Fibroblast of skin of abdomen (primary cell): ENCODE measurements at regions not wholly inside any gene's neighbourhood (a gene's known extent, or its start where the extent isn't known, plus 50 kb on each side); places are given as distances from the start of the nearest gene placed in this dataset.
"Not testable (repeated sequence)": the region's sequence is repeated elsewhere in the genome, so short reads cannot be mapped to it uniquely, and the experiment has no call there.

Experiments
- DNase-seq: peaks from one replicate; pipeline ENCODE4 v3.0.0-alpha.2; 2013

DNA sequence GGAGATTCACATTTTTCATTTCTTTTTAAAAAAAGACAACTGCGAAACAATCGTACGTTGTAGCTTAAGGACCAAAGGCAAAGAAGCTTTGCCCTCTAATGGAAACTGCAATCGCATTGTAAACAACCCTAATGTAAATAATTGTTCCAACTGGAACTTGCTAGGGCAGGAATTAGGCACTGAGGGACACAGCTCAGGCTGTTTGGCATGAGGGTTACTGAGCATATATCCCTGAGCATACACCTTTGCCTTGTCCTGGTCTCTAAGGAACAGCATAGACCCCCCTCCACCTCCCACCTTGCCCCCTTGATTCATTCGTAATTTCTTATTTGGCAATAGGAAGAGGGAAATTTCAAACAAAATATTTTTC, 396.4 kb downstream of the LNPK start:
- no peak for DNase-seq

DNA sequence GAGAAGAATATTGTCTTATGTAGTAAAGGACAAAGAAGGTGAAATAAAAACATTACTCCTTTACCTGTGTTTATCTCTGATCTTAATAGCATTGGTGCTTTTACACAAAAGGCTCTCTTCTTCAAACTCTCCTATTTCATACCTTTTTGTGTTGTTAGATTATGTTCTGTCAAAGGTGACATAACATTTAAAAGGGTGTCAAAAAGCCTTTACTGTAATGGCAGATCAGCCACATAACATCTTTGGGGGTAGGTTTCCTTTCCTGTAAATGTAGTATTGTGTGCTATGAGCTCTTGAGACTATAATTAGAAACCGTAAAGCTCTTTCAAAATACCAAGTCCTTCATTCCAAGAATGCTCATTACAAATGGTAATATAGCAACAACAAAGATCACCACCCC, 400.1 kb downstream of the LNPK start:
- DNase-seq: no peak

DNA sequence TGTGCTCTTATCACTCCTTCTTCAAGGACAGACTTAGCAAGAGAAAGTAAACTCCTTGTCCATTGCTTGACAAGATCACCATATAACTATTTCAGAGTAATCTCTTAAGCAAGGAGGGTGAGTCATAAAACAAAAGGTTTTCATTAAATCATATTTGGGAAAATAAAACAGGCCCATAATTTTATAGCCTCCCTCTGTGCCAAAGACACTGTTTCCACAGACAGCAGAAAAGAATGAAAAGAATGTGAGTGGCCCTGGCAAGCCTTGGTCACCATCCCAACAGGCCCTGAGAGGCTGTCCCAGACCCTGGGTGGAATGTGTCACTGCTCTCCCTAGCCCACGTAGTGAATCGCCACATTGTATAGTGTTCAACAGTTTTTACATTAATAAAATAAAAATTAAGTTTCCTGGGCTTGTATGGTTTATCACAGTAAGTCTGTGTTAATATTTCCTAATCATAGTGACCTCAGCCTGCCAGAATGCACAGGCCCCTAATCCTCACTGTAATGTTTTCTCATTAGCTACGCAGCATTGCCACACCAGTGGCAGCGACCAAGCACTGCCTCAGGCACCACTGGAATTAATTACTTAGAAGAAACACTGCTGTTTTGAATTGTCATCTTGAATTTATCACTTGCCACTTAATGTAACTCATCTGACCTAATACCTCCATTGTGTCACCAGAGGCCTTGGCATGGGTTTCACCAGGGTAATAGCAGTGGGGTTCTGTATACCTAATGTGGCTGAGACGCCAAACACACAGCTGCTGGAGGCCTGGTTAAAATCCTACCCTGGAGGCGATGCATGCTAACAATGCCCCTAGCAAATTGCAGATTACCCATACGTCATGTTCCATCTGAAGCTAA, 401.9 kb downstream of the LNPK start:
- DNase-seq: peak; percentile 86

DNA sequence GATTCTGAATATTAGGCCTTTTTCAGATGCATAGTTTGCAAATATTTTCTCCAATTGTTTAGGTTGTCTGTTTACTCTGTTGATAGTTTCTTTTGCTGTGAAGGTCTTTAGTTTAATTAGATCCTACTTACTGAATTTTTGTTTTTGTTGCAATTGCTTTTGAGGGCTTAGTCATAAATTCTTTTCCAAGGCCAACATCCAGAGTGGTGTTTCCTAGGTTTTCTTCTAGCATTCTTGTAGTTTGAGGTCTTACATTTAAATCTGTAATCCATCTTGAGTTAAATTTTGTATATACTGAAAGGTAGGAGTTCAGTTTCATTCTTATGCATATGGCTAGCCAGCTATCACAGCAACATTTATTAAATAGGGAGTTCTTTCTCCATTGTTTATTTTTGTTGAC, 404.8 kb downstream of the LNPK start:
- peak; percentile 60 for DNase-seq

DNA sequence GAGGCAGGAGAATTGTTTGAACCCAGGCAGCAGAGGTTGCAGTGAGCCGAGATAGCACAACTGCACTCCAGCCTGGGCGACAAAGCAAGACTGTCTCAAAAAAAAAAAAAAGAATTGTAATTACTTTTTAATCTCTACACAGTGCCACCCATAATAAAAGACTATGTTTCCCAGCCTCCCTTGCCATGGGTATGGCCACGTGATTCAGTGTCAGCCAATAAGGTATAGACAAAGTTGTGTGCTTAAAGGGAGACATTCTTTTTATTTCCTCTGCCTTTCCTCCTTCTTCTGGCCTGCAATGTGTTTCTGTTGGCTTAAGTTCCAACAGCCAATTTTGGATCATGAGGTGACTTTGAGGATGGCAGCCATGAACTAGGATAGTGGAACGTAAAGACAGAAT, 406.9 kb downstream of the LNPK start:
- DNase-seq: no peak

DNA sequence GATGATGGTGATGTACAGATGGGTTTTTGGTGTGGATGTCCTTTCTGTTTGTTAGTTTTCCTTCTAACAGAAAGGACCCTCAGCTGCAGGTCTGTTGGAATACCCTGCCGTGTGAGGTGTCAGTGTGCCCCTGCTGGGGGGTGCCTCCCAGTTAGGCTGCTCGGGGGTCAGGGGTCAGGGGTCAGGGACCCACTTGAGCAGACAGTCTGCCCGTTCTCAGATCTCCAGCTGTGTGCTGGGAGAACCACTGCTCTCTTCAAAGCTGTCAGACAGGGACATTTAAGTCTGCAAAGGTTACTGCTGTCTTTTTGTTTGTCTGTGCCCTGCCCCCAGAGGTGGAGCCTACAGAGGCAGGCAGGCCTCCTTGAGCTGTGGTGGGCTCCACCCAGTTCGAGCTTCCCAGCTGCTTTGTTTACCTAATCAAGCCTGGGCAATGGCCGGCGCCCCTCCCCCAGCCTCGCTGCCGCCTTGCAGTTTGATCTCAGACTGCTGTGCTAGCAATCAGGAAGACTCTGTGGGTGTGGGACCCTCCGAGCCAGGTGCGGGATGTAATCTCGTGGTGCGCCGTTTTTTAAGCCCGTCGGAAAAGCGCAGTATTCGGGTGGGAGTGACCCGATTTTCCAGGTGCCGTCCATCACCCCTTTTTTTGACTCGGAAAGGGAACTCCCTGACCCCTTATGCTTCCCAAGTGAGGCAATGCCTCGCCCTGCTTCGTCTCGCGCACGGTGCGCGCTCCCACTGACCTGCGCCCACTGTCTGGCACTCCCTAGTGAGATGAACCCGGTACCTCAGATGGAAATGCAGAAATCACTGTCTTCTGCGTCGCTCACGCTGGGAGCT, 408.2 kb downstream of the LNPK start:
- DNase-seq: not testable (repeated sequence)

DNA sequence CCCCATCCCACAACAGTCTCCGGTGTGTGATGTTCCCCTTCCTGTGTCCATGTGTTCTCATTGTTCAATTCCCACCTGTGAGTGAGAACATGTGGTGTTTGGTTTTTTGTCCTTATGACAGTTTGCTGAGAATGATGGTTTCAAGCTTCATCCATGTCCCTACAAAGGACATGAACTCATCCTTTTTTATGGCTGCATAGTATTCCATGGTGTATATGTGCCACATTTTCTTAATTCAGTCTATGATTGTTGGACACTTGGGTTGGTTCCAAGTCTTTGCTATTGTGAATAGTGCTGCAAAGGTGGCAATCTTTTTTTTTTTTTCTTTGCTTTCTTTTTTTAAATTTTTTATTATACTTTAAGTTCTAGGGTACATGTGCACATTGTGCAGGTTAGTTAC, 406.7 kb upstream of the ATP5MC3 start:
- DNase-seq: not testable (repeated sequence)

DNA sequence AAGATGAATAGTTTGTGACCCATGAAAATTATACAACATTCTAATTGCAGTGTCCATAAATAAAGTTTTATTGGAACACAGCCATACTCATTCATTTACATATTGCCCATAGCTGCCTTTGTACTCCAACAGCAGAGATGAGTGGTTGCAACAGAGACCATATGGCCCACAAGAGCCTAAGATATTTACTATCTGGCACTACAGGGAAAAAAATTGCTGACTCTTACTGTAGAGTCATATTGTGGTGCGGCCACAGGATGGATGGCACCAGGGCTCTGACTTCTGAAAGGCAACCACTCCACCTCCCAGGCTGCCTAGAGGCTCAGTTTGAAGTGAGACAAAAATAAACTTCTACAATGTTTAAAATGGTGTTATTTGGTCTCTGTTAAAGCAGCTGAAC, 404.0 kb upstream of the ATP5MC3 start:
- no peak for DNase-seq

DNA sequence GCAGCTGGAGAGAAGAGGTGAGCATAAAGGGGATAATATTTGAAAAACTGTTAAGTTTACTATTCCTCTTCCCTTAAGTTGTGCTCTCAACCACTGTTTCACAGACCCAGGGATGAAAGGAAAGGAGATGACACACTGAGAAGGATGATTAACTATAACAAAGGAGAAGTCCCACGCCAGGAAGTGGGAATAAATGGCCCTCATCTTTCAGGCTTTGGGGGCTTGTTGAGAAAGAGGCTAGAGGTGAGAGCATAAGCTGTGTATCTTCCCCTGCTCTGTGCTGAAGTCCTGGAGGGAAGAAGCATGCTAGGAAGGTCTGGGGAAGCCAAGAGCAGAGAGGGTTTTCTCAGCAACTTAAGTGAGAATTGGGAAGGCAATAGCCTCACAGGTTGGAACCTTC, 399.1 kb upstream of the ATP5MC3 start:
- DNase-seq: no peak

DNA sequence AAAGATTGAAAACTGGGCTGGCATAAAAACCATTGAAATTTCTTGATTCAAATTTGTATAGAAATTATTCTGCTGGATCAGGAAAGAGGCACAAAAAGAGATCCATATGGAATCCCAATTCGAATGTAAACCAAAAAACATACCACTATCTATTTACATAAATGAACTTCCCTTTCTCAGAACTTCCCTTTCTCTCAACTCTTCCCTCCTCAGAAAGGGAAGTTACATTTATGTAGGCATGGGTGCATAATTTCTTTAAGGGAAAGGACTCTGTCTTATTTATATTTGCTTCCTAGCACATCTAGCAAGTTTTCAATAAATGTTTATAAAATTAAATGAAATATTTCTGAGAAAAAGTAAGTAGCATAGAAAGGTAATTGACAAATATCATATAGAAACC, 398.1 kb upstream of the ATP5MC3 start:
- DNase-seq: no peak

DNA sequence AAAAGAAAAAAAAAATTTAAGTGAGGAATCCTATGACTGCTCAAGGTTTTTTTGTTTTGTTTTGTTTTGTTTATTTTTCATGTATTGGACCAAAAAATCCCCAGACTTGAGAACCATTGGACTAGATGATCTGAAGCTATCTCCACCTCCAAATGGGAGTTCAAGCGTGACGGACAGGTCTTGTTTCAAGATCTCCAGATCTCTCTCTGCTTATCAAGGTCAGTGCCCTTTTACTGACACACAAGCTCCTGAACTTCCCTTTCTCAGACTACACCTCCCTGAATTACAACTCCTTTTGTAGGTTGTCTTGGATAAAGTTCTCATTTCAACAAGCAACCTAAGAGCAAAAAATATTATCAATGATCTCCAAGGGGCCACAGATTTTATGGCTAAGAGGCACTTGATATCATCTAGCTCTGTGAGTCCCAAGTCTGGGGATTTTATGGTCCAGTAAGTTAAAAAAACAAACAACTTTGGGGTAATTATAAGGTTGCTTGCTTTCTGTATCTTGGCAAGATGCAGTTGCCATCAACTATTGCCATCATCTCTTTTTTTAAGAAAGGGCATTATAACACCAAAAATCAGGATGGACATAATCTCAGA, 396.0 kb upstream of the ATP5MC3 start:
- no peak for DNase-seq

DNA sequence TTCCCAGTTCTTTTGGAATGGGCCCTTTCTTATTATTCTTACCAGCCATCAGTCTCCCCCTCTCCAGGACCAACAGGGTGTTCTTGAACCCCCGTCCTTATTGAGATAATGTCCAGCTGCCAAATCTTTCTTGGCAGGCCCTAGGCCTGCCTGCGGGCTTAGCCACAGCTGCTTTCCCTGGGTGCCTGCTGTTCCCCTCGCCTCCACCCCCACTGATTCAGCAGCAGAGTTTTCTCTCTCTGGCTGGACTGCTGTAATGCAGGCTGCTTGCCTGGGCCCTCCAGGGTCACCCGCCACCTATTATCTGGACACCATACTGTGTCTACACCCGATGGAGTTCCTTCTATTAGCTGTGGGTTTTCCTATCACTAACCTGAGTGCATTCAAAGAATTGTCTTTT, 395.4 kb upstream of the ATP5MC3 start:
- no peak for DNase-seq

DNA sequence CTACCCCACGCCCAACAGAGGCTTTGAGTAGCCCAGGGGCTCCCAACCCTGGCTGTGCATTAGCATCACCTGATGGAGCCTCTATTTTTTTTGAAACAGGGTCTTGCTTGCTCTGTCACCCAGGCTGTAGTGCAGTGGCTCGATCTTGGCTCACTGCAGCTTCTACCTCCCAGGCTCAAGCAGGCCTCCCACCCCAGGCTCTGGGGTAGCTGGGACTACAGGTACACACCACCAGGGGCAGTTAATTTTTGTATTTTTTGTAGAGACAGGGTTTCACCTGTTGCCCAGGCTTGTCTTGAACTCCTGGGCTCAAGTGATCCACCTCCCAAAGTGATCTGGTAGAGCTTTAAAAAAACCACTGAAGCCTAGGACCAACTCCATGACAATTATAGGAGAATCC, 394.8 kb upstream of the ATP5MC3 start:
- no peak for DNase-seq

DNA sequence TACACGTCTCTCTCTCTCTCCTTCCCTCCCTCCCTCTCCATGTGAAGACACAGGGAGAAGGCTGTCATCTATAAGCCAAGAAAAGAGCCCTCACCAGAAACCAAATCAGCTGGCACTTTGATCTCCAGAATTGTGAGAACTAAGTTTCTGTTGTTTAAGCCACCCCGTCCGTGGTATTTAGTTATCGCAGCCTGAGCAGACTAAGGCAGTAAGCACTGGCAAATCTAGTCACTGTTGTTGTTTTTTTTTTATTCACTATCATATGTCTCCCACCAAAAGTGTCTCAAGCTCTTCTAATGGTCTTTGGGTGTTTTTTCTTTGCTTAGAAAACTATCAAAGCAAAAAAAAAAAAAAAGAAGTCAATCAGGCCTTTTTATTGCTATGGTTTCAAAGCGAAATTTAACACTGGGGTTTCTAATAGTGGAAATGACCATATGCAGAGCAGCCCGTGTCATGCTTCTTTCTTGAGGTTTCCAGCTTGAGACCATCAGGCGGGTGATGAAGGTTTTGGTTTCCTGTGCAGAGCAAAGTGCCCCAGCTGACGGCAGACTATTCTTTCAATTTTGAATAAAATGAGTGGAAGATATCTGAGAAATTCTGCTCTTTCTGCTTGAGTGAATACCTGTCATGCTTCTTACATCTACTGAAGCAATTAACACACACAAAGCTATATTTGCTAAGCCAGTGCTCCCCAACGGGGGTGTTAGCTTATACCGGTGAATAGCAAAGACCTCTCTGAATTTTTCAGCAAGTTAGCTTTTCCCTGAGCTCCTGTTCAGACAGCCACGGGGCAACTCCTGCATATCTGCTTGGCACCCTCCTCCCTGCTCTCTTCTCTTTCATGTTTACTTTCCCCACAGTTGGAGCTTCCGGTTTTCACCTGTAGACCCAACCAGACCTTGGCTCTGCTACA, 394.1 kb upstream of the ATP5MC3 start:
- peak; percentile 21 for DNase-seq

DNA sequence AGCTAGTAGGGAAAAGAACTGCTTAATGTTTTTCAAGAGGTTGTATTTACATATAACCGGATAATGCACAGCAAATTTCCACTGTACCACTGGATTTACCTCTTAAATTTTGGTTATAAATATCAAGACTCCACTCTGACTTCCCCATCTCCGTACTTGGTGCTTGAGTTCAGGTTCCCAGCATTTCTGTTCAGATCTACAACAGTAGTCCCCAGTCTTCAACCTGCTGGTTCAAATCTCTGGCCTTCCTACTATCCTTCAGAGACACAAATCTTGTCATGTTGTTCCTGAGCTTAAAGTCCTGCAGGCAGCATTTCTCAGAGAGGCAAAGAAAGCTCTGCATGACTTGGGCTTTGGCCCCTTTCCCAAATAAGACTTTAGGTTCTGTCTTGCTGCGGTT, 392.6 kb upstream of the ATP5MC3 start:
- DNase-seq: no peak

DNA sequence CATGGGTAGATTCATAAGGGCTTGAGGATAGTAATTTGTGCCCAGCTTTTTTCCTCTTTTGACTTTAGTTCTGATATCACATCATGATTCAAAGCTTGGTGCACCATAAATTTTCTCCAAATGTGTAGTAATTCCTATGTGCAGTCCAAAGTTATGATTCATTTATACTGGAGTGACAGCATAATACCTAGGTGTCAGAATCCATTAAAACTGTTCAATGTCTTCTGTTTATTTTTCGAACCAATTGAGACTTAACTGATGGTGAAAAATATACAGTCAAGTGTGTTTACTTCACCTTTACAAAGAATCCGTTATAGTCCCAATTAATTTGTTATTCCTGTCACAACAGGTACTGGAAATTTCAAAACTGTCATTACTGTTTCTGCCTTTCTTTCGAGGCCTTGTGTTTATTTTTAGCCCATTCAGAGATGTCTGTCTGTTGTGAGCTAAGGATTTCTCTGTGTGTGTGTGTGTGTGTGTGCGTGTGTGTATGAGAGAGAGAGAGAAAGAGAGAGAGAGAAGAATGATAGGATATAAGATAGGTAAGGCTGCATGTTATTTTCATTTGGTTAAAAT, 389.7 kb upstream of the ATP5MC3 start:
- peak; percentile 13 for DNase-seq

DNA sequence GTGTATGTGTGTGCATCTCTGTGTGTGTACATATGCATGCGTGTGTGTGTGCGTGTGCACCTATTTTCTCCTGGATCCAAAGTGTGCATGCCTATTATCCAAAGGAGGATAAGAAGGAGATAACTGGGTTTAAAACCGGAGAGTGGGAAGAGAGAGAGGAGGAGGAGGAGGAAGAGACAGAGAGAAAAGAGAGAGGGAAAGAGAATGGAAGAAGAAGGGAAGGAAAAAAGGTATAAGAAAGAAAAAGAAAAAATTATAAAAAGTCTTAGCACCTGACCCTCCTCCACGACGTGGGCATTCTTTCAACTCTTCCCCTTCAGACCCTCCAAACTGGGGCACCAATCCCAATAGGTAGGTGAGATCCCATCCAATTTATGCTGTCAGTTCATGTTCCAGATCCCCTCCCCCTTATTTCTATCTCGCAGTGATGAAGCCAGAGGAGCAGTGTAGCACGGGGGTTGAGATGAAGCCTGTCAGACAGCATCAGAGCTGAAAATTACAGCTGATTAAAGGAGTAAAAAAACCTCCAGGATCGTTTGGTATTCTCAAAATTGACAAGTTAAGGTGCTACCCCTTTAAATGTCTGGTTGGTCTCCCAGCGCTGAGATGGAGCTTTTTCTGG, 386.7 kb upstream of the ATP5MC3 start:
- no peak for DNase-seq

DNA sequence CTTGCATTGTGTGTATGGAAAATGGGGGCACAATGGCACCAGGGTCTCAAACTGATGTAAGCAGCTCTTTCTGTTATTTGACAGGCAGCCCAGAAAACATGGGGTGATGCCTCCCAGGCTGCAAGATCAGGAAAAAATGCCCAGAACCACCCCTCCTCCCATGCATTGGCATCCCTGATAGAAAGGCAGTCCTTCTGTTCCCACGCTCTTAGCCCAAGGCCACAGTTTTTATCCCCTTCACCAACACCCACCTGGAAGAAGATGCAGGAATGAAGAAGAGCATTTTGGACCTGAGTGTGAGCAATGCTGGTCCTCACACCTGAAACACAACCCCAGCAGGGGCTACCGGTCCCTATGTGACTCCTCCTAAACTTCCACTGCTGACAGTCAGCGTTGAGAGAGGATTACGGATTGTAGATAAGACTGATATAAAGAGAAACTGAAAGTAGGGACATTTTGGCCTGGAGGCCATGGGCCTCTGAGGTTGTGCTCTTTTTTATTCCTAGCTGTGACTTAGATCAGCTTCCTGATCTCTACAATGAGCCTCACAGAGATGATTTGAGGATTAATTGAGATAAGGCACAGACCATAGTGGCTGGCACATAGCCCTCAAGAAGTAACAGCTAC, 386.0 kb upstream of the ATP5MC3 start:
- DNase-seq: no peak

DNA sequence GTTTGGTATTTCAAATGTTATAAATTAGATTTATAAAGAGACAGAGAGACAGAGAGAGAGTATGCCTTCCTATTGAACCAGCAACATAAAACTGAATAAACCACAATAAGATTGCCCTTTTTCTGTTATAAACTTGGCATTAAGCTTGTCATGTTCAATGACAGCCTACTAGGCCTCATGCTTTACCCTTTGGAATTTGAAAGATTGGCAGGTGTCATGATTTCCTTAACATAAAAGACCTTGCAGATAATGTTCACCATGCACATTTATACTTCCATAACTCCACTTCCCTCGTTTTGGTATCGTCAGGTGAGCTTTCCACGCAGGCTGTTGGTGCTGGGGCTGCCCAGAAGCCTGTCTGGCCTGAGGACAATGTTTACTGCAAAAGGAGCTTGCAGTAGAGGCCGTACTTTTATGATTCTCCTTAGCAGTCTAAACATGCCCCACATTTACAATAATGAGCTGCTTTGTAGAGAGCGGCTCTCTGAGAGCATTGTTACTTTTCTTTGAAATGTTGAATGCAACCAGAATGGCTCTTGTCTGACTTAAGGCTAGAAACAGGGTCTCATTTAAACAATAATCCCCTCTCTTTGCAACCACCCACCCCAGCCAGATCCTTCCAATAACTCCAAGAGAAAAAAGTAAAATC, 379.1 kb upstream of the ATP5MC3 start:
- DNase-seq: no peak

DNA sequence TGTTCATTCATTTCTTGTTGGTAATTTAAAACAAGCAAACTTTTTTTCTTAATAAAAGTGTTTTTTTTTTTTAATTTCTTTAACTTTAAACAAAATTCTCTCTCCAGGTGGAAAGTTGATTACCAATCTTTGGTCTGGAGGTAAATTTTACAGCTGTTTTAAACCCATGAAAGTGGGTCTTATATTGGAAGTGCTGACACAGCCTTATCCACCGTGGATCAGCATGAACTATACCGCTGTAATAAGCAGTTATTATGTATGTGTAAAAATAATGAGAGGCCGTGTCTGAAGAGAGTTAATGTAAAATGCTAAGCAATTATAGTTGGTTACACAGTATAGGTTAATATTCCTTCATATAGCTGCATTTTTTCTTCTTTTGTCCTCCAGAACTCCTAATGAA, 378.1 kb upstream of the ATP5MC3 start:
- DNase-seq: no peak
